Vagina (tissue), 2 donors: ENCODE measurements at regions not wholly inside any gene's neighbourhood (a gene's known extent, or its start where the extent isn't known, plus 50 kb on each side); places are given as distances from the start of the nearest gene placed in this dataset.

ENCODE experiments used
- DNase-seq, 2 donors: peaks; one replicate each; pipeline ENCODE4 v3.0.0-alpha.2; 2017; ENCODE audit errors: extremely low spot score in 2 of 2
- H3K27ac ChIP-seq: fragments of 200-600 bp; sonication (generic); one replicate; pipeline ENCODE4 v1.5.1; 2019
- H3K27me3 ChIP-seq: fragments of 200-600 bp; sonication (generic); one replicate; pipeline ENCODE4 v1.5.1; 2019
- H3K36me3 ChIP-seq, 2 donors: fragments of 200-600 bp; sonication (generic); one replicate each; pipeline ENCODE4 v1.5.1; 2017 to 2019
- H3K4me1 ChIP-seq: fragments of 200-600 bp; sonication (generic); one replicate; pipeline ENCODE4 v1.5.1; 2019
- H3K4me3 ChIP-seq, 2 donors: fragments of 200-600 bp; sonication (generic); 1 replicate in 1 of 2; 2 replicates in 1 of 2; pipeline ENCODE4 v1.5.1; 2016 to 2019
- H3K9me3 ChIP-seq: fragments of 200-600 bp; sonication (generic); one replicate; pipeline ENCODE4 v1.5.1; 2019
- POLR2A ChIP-seq, 2 donors: fragments of 450-650 bp; IDR thresholded peaks; one replicate each; pipeline ENCODE4 v1.6.1; 2017; ENCODE audit warnings: antibody characterized with exemption in 2 of 2, mild to moderate bottlenecking in 2 of 2, moderate library complexity in 2 of 2
- POLR2AphosphoS5 ChIP-seq, 2 donors: sonication (generic); formaldehyde crosslinking; IDR thresholded peaks; one replicate each; pipeline ENCODE4 v1.9.0; 2017; ENCODE audit warnings: antibody characterized with exemption in 2 of 2, mild to moderate bottlenecking in 2 of 2, low read depth in 1 of 2; ENCODE audit not compliant: insufficient read depth in 1 of 2
- intact Hi-C: fragments of 100-400 bp; cut with DNase I; formaldehyde crosslinking; loops from one replicate; pipeline ENCODE4 v1.15.1; 2023
- TF ChIP-seq, protein P1 (sequence below), 3 experiments: fragments of 450-650 bp in 2 of 3; fragments of 200-600 bp in 1 of 3; sonication (generic) in 1 of 3; IDR thresholded peaks; one replicate each; pipeline ENCODE4 v1.5.1; 2017 to 2019; ENCODE audit warnings: antibody characterized with exemption in 3 of 3, mild to moderate bottlenecking in 2 of 3, moderate library complexity in 2 of 3

DNA sequence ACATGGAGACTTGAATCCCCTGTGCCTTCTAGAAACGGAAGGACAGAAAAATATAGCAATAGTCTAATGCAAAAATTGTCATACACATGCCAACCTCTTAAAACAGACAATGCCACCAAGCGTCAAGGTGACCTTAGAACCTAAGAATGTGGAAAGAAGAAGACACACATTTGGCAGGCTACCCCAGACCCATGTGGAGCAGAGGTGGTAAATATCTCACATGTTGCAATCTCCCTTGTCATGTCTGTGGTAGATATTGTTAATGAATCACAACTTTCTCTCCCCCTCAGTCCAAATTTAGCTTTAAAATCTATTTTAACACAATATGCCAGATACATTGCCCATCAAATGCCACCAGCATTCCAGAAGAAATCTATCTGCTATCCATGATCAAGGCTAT lies 137.4 kb downstream of the HNMT start:
- H3K27me3 ChIP-seq = no peaks in the 10 kb centered on the region

DNA sequence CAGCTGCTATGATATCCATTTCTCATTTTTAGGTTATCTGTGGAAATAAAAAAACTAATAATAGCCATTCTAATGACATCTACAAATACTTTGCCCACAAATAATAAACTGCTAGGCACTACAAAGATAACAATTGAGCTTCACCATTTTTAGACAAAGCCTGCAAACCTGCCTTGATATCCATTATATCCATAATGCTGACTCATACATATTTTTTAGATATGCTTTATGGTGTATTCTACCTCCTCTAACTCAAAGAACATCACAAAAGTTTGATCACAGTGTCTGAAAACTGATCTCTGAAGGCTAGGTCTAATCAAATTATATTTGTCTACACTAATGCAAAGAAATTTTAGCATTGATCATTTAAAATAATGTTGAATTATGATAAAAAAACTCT lies 138.4 kb downstream of the HNMT start:
- DNase-seq = no peak
- H3K27me3 ChIP-seq = no peaks in the 10 kb centered on the region
- TF ChIP-seq POLR2AphosphoS5 (IDR thresholded peaks at IDR 0.05; ENCODE audit: insufficient read depth in 1 of 2, low read depth in 1 of 2) (no peak), POLR2A (IDR thresholded peaks at IDR 0.05) (no peak)
- TF ChIP-seq, protein P1, sequence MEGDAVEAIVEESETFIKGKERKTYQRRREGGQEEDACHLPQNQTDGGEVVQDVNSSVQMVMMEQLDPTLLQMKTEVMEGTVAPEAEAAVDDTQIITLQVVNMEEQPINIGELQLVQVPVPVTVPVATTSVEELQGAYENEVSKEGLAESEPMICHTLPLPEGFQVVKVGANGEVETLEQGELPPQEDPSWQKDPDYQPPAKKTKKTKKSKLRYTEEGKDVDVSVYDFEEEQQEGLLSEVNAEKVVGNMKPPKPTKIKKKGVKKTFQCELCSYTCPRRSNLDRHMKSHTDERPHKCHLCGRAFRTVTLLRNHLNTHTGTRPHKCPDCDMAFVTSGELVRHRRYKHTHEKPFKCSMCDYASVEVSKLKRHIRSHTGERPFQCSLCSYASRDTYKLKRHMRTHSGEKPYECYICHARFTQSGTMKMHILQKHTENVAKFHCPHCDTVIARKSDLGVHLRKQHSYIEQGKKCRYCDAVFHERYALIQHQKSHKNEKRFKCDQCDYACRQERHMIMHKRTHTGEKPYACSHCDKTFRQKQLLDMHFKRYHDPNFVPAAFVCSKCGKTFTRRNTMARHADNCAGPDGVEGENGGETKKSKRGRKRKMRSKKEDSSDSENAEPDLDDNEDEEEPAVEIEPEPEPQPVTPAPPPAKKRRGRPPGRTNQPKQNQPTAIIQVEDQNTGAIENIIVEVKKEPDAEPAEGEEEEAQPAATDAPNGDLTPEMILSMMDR (IDR thresholded peaks at IDR 0.05) = no peak
- no peak overlapping the region for H3K27ac ChIP-seq
- H3K4me3 ChIP-seq = no peak overlapping the region
- no peaks in the 10 kb centered on the region for H3K4me1 ChIP-seq
- no peaks in the 10 kb centered on the region for H3K9me3 ChIP-seq
- no peaks in the 10 kb centered on the region for H3K36me3 ChIP-seq
- intact Hi-C loops = no loop called here

More for the DNA sequence above, 137.4 kb downstream of the HNMT start:
- no peaks in the 10 kb centered on the region for H3K36me3 ChIP-seq
- H3K27ac ChIP-seq = no peak overlapping the region
- no peak for DNase-seq
- intact Hi-C loops = no loop called here
- no peaks in the 10 kb centered on the region for H3K4me1 ChIP-seq
- H3K4me3 ChIP-seq = no peak overlapping the region
- no peaks in the 10 kb centered on the region for H3K9me3 ChIP-seq
- TF ChIP-seq POLR2AphosphoS5 (IDR thresholded peaks at IDR 0.05; ENCODE audit: insufficient read depth in 1 of 2, low read depth in 1 of 2) (no peak), POLR2A (IDR thresholded peaks at IDR 0.05) (no peak)
- TF ChIP-seq, protein P1 (IDR thresholded peaks at IDR 0.05) = no peak

DNA sequence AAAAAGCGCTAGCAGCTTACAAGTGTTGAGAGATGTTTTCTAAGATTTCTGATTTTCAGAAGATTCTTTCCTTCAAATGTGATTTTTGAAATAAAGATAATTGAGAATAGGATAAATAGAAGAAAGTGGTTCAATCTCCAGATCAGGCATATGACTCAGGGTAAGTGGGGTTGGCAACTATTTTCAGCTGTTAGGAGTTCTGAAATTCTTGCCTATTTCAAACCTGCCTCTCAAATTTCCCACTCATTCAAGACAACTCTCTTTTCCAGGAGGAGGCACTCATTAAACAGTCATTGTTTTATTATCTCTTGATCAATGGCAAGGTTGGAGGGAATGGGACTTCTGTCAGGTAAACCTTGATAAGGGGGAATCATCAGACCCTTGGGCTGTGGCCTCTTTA lies 138.9 kb downstream of the HNMT start:
- no peak for DNase-seq
- H3K4me1 ChIP-seq = no peaks in the 10 kb centered on the region
- no peak for TF ChIP-seq POLR2AphosphoS5 (IDR thresholded peaks at IDR 0.05; ENCODE audit: insufficient read depth in 1 of 2, low read depth in 1 of 2)
- TF ChIP-seq, protein P1 (IDR thresholded peaks at IDR 0.05) = no peak
- TF ChIP-seq POLR2A (IDR thresholded peaks at IDR 0.05) = no peak
- no peak overlapping the region for H3K4me3 ChIP-seq
- no peaks in the 10 kb centered on the region for H3K9me3 ChIP-seq
- H3K36me3 ChIP-seq = no peaks in the 10 kb centered on the region
- H3K27ac ChIP-seq = no peak overlapping the region
- no peaks in the 10 kb centered on the region for H3K27me3 ChIP-seq
- intact Hi-C loops = no loop called here

DNA sequence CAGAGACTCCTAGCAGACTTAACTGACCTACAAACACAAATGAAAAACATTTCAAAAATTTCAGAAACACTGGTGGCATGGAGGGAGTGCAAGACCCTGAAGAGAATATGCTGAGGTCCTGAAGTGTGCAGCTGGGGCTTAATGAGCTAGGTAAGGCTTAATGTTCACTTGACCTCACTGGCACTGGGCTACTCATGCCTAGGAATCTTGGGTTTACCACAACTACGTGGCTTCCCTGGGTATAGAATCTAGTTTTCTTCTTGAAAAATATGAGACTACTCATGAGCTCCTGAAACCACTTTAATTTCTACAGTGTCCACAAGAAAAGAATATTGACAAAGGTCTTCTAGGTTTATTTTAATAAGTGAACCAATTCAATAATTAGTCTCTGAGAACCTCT lies 139.8 kb downstream of the HNMT start:
- Histone ChIP-seq H3K9me3 (no peaks in the 10 kb centered on the region), H3K27ac (no peak overlapping the region), H3K4me1 (no peaks in the 10 kb centered on the region), H3K36me3 (no peaks in the 10 kb centered on the region), H3K27me3 (no peaks in the 10 kb centered on the region), H3K4me3 (no peak overlapping the region)
- no peak for DNase-seq
- intact Hi-C loops = no loop called here
- TF ChIP-seq POLR2AphosphoS5 (IDR thresholded peaks at IDR 0.05; ENCODE audit: insufficient read depth in 1 of 2, low read depth in 1 of 2) (no peak), POLR2A (IDR thresholded peaks at IDR 0.05) (no peak)
- TF ChIP-seq, protein P1 (IDR thresholded peaks at IDR 0.05) = no peak

DNA sequence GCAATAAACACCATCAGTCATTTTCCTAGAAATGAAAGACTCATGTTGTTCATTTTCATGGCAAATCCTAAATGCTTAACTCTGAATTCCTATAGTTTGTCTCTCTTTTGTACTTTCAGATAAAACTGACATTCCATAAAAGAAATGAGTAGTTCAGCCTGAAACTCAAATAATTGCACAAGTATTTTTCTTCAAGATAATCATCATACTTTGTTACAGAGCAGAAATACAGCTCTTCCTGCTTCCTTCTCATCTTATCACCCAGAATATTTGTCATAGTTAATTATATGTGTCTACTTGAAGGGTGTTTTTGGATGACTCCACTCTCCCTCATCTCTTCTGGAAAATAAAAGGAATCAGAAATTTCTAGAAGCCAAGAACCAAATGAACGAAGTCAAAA lies 141.1 kb downstream of the HNMT start:
- DNase-seq = no peak
- Histone ChIP-seq H3K27ac (no peak overlapping the region), H3K27me3 (no peaks in the 10 kb centered on the region), H3K4me3 (no peak overlapping the region), H3K36me3 (no peaks in the 10 kb centered on the region), H3K9me3 (no peaks in the 10 kb centered on the region), H3K4me1 (no peaks in the 10 kb centered on the region)
- intact Hi-C loops = no loop called here
- TF ChIP-seq, protein P1 (IDR thresholded peaks at IDR 0.05) = no peak
- no peak for TF ChIP-seq POLR2AphosphoS5 (IDR thresholded peaks at IDR 0.05; ENCODE audit: insufficient read depth in 1 of 2, low read depth in 1 of 2)
- no peak for TF ChIP-seq POLR2A (IDR thresholded peaks at IDR 0.05)
